HG03095 (cell line): ENCODE measurements at regions not wholly inside any gene's neighbourhood (a gene's known extent, or its start where the extent isn't known, plus 50 kb on each side); places are given as distances from the start of the nearest gene placed in this dataset.
"Not testable (repeated sequence)": the region's sequence is repeated elsewhere in the genome, so short reads cannot be mapped to it uniquely, and the experiment has no call there.

Source experiments
- ATAC-seq: cut with Tn5 transposase; IDR thresholded peaks from one replicate; pipeline ENCODE4 v1.9.1; 2021; ENCODE audit warnings: moderate library complexity; ENCODE audit not compliant: unreplicated experiment

DNA sequence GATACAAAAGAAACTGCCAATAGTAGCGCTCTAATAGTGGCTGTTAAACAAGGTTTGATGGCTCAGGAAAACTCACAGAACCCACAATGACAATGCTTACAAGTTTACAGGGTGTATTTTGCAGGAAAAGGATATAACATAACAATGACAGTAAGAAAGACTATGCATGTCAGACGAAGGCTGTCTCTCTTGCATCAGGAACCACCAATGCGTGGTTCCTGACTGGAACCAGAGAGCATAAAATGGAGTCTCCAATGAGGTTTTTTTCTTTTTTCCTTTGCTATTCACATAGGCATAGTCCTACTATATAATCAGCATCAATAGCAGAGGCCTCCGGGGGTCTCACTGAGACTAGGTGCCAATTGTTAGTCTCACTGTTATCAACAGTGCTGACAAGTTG is 120.4 kb upstream of the STEAP1 start:
- ATAC-seq = no peak

DNA sequence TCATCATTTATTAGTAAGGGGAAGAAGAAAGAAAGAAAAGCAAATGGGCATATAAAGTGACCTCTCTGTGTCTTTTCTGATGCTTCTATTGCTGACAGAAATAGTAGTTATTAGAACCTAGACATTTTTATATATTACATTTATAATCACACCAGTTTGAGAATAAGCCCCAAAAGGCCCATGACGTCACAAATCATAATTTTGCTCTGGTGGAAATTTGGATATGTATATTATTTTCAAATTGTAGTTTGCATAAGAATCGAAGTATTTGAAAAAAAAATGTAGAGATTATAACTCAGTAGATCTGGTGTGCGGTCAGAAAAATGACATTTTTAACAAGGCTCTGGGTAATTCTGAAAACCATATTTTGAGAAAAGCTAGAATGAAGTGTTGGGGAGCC is 101.2 kb upstream of the STEAP1 start:
- no peak for ATAC-seq

DNA sequence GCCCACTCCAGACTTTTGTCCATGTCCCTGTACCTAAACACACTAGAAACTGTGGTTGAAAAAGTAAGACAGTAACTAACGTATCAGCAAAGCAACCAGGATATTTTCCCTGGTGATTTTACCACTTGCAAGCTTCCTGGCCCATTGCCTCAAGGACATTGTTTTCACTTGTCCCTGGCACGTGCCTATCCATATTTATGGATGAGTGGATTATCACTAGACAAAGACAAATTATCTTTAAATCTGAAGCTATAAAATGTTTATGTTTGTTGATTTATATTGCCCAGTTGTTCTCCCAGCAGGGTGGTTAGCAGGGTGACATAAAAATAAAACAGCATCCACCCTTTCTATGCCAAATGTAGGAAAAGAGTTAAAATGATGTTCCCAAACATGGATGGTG is 93.2 kb upstream of the STEAP1 start:
- ATAC-seq = no peak

DNA sequence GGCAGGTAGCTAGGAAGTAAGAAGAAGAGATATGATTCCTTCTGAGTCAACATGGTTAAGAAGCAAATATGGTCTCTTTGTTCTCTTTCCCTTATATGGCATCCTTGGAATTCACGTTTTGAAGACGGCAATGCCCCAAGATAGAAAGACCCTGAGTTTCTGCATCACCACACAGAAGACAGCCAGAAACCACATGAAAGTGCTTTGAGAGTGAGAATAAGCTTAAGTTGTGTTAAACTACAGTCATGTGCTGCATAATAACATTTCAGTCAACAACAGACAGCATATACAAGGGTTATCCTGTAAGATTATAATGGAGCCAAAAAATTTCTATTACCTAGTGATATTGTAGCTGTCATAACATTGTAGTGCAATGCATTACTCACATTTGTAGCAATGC is 89.9 kb upstream of the STEAP1 start:
- ATAC-seq = no peak

DNA sequence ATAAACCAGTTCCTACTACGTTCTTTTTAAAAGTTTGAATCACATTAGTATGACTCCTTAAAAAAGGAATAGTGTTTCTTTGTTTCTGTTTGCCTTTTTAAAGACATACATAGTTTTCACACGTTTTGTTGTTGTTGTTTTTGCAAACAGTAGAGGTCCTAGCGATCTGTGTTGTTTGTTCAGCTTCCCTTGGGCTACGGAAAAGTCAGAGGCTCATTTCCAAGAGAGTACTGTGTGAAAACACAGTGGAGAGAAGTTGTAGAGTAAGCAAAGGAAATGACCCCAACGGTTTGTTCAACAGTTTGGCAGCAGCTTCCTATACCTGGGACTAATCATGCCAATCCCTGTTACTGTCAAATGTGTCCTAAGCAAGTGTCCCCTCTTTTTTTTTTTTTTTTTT is 87.1 kb upstream of the STEAP1 start:
- ATAC-seq = no peak

DNA sequence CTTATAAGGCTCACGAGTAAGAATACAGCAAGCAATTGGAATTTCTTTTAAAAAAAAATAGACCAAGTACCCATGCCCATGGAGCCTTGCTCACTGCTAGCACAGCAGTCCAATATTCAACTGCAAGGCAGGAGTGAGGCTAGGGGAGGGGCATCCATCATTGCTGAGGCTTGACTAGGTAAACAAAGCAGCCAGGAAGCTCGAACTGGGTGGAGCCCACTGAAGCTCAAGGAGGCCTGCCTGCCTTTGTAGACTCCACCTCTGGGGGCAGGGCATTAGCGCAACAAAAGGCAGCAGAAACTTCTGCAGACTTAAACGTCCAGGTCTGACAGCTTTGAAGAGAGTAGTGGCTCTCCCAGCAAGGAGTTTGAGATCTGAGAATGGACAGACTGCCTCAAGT is 84.0 kb upstream of the STEAP1 start:
- not testable (repeated sequence) for ATAC-seq

DNA sequence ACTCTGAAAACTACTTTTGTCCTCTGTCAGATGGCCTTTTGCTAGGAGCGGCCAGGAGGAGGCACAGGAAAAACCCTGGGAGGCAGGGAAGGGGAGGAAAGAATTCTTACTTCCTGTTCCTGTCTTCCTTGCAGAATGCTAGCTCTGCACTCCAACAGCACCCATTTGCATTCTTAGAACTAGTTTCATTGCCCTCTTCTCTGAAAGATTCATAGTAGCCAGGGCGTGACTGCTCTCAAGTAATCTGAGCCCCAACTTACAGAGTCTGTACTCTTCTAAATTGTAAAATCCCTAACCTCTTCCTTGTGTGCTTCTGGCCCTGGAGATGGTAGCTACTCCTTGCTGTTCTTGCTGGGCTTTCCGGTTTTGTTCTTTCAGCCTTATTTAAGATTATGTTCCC is 75.3 kb upstream of the STEAP1 start:
- ATAC-seq = no peak

DNA sequence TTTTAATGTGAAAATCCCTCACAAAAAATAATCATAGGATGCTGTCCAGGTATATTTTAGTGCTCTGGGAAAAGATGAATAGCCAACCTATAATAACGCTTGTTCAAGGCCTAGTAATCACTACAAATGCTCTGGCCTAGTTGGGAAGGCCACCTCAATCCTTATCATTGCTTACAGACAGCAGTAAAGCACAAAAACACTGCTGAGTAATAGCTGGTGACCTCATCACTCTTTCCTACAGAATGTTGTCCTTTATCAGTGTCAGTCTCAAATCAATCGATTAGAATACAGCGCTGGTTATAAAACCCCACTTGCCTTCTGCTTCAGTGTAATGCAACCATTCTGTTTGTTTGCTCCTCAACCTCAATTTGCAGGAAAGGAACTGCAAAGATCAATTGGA is 72.6 kb upstream of the STEAP1 start:
- no peak for ATAC-seq

DNA sequence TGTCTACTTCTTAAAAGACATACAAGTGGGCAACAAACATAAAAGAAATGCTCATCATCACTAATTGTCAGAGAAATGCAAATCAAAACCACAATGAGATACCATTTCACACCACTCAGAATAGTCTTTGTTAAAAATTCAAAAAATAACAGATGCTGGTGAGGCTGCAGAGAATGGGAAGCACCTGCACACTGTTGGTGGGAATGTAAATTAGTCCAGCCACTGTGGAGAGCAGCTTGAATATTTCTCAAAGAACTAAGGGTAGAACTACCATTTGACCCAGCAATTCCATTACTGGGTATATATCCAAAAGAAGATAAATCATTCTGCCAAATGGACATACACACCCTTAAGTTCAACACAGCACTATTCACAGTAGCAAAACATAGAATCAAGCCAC is 61.8 kb upstream of the STEAP1 start:
- no peak for ATAC-seq

DNA sequence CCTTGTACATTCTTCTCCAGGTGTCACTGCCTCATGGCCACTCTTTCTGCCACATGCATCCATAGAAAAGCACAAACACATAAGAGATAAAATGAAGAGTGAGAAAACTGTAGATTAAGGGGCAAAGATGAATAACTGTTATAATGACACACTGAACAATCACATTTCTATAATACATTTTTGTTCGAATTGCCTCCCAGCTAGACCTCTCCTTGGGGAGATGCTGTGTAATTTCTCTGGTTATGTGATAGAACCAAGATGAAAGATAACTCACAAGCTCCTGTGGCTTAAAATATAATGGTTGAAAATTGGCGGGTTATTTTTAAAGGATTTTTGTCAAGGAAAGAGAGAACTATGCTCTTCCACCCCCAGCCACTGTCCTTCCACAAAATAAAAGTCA is 60.2 kb upstream of the STEAP1 start:
- ATAC-seq = no peak
